ENCODE measurements at regions not wholly inside any gene's neighbourhood (a gene's known extent, or its start where the extent isn't known, plus 50 kb on each side); places are given as distances from the start of the nearest gene placed in this dataset.

DNA sequence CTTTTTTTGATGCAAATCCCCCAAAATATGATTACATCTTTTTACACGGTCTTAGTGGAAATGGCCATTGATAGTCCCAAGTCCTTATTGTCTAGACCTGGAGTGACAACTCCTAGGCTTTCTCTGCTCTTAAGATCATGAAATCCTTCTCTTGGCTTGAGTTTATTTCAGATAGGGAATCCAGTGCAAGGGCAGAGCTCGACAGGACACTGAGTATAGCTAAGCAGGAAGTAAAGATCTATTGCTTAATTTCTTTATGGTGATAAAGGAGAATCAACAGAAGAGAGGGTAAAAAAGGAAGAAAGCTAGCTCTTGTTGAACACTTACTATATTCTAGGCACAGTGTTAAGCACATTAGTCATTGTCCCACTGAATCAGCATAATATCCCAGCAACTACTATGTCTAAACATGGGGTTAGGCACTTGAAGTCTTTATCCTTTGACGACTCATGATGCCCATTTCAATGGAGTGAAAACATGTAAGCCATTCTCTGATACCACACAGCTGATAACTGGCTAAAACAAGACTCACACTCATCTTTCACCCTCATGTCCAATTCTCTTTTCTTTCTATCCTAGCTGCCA, 74.1 kb upstream of the LRATD1 start:
- DNase-seq (ENCODE audit: low read depth) = no peak

DNA sequence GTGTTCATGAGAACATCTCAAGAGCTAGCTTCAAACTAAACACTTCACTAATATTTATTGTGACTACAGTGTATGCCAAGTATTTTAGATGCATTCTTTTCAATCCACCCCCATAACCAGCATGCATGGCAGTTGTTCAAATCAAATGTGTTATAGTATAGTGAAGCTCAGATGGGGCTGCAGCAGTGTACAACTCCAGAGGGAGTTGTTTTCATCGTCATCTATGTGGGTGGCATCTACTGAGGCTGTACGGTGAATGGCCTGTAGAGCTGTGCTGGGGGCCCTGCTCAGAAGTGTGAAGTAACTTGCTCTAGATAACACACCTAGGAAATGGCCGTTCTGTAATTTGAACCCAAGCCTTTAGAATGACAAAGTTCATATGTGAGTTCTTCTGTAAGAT, 71.8 kb upstream of the LRATD1 start:
- no peak for DNase-seq (ENCODE audit: low read depth)

DNA sequence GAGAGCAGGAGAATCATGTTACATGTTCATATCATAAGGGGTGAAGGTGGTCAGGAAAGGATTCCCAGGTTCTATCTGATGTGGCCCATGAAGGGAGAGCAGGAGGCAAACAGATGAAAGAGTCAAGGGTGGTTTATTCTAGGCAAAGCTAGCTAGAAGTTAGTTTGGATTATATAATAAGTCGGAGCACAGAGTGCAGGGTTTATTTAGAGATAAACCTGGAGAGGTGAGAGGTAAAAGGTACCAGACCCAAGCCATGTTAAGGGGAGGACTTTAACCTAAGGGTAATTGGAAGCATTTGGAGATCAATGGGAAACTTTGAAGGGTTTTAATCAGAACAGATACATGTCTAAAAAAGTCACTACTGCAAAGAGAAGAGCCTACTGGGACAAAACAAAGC, 69.2 kb upstream of the LRATD1 start:
- DNase-seq (ENCODE audit: low read depth) = no peak

DNA sequence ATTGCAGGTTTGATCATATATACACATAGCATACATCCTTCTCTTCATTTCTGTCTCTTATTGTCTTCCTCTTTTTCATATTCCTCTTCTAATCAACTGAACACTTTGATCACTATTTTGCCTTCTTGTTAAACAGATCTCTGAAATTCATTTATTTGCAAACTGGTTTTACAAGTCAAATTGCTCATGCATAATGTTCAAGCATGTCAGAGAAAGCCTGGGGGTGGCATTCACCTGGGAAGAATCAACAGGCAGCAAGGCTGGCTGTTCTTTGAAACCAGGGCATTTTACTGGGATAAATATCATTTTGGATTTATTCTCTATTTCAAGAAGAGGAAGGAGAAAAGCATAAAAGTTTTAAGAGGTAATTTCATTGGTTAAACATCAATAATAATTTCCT, 66.9 kb upstream of the LRATD1 start:
- DNase-seq (ENCODE audit: low read depth) = no peak

DNA sequence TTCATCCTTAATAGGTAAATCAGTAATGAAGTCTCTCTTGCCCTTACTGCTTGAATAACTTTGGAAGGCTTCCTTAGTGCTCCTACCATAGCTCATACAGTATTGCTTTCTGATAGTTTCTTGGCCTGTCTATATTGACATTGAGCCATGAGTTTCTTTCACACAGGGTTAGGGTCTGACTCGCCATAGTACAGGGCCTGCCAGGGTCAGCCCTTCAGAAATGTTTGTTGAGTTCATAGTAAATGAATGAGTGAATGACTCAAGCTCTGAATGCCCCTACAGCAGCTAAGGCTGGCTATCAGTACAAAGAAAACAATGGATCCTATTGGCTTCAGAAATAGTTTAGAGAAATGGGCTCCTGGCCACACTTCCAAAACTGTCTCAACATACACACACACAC, 65.0 kb upstream of the LRATD1 start:
- no peak for DNase-seq (ENCODE audit: low read depth)

DNA sequence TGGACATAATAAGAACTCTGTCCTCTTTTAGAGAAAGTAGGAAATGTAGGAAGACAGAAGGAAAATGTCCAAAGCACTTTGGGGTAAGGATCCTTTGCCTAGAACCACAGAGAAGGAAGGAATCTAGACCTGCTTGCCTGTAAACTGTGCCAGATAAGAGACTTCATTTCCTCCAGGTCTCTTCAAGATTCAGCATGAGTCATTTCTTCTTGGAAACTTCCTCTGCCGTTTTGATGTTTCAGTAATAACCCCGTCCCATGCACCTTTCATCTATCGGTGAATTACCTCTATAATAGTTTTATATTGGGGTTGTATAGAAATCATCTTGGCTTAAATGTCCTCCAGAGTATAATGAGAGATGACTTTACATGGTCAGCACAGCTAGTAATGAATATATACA, 63.2 kb upstream of the LRATD1 start:
- no peak for DNase-seq (ENCODE audit: low read depth)

DNA sequence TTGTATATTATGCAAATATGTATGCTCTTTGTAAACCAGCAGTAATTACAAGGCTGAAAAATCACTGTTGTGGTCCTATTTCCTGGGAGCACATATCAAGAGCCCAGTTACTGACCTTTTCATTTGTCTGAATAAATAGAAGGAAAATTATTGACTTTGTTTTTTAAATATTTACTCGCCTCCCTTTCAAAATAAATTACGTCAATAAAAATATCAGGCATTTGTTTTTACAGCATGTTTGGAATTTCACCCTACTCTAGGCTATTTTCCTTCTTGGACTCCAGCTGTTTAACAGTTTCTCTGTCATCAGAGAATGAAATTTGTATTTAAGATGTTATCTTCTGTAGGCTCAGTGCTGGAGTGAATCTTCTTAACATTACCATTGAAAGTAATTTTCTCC, 59.9 kb upstream of the LRATD1 start:
- no peak for DNase-seq (ENCODE audit: low read depth)

DNA sequence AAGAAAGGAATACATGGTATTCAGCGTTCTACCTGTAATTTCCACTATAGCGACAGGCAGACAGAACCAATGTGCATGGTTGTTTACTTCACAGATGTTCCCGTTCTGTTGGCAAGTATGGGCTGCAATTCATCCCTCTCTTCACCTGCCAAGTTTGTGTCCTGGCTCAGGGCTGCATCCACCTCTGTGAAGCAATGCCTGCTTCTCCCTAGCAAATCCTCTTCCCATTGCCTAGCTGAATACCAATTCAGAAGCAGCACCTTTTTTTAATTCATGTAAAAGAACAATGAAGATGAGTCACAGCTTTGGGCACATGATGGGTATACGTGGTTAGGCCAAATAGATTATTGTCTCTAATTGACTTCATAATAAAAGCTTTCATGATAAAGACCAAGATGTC, 54.7 kb upstream of the LRATD1 start:
- no peak for DNase-seq (ENCODE audit: low read depth)
